NCI-H524 treated with DMSO at 0.1 percent for 48 hours (cell line): ENCODE measurements at regions not wholly inside any gene's neighbourhood (a gene's known extent, or its start where the extent isn't known, plus 50 kb on each side); places are given as distances from the start of the nearest gene placed in this dataset.
"Not testable (repeated sequence)": the region's sequence is repeated elsewhere in the genome, so short reads cannot be mapped to it uniquely, and the experiment has no call there.

ENCODE experiments used
- DNase-seq: peaks from one replicate; lab custom pipeline; 2025; lab: John Stamatoyannopoulos, UW

- not testable (repeated sequence) for DNase-seq
Observed at GRCh38 chr10:38362514-38362913, 268.4 kb downstream of the ZNF37A start.

GRCh38 chr10:38364073-38364472, 269.9 kb downstream of the ZNF37A start:
- not testable (repeated sequence) for DNase-seq

DNA sequence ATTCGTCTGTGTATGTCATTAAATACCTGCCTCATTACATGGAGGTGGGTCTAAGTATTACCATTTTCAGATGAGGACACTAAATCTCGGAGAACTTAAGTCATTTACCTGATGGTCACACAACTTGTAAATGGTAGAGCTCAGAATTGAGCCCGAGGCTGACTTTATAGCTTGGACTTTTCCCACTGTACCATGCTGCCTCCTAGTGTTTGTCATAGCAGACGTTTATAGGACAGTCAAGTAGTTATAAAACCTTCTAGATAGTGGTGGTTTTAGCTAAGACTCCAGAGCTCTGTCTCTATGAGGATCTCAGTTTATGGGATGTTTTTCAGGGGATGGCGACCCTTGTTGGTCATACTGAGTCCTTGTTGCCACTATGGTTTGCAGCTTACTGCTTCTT, 271.8 kb downstream of the ZNF37A start:
- not testable (repeated sequence) for DNase-seq

GRCh38 chr10:38383800-38384199, 289.7 kb downstream of the ZNF37A start:
- not testable (repeated sequence) for DNase-seq

DNA sequence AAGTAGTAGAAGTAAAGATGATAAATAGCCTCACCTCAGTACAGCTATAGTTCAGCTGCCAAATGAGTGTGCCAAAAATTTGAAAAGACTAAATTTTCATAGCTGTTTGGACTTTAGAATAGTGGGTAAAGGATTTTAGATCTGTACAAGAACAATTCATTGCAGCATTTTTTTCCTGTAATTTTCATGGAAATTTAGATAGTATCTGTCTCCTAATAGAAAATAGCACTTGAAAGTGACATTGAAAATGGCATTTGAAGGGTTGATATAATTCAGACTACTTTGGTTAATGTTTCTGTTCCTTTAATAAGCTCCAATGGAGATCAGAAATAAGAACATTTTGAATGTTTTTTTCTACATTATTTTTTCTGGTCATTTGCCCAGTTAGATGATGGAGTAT, 292.7 kb downstream of the ZNF37A start:
- not testable (repeated sequence) for DNase-seq

GRCh38 chr10:38390725-38391124, 296.6 kb downstream of the ZNF37A start:
- not testable (repeated sequence) for DNase-seq

GRCh38 chr10:38395465-38395864, 301.3 kb downstream of the ZNF37A start:
- not testable (repeated sequence) for DNase-seq

DNA sequence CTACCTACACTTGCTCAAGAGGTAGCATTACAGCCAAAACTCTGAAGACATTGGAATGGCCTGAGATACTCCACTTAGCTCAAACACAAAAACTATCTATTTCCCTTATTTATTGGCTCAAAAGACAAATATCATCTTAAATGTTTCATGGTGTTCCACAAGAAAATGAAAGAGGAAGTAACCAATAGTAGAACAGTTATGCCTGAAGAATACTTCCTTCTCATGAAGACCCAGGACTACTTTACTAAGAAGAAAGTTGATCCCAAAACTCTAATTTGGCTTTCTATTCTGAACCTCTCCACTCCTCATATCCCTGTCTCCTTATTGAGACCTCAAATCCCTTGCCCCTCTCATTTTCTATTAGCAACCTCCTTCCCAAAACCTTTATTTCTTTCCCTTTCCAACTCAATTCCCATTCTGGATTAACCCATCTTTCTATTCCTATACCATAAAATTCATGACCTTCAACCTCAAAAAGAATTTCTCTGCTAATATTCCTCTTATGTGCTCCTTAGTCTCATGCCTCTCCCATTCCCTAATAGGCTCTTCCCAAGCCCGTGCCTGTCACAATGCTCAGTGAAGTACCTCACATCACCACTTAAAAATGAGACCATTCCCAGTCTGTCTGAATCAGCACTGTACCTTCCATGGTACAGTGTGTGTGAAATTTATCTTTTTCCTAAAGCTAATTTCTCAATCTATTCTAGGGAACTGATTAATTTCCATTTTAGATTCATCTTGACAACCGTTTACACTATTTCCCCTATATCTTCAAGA, 302.2 kb downstream of the ZNF37A start:
- not testable (repeated sequence) for DNase-seq

DNA sequence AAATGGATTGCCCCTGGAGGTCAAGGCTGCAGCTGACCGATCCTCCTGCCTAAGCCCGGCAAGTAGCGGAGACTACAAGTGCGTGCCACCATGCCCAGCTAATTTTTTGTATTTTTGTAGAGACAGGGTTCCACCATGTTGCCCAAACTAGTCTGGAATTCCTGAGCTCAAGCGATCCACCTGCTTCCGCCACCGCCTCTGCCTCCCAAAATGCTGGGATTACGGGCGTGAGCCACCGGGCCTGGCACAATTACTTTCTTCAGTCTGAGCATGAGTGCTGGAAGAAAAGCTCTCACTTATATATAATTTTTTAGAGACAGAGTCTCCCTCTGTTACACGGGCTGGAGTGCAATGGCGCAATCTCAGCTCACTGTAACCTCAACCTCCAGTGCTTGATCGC, 307.4 kb downstream of the ZNF37A start:
- DNase-seq, result not testable (repeated sequence)

GRCh38 chr10:38402442-38403346, 308.6 kb downstream of the ZNF37A start:
- peak; percentile 4 for DNase-seq

DNA sequence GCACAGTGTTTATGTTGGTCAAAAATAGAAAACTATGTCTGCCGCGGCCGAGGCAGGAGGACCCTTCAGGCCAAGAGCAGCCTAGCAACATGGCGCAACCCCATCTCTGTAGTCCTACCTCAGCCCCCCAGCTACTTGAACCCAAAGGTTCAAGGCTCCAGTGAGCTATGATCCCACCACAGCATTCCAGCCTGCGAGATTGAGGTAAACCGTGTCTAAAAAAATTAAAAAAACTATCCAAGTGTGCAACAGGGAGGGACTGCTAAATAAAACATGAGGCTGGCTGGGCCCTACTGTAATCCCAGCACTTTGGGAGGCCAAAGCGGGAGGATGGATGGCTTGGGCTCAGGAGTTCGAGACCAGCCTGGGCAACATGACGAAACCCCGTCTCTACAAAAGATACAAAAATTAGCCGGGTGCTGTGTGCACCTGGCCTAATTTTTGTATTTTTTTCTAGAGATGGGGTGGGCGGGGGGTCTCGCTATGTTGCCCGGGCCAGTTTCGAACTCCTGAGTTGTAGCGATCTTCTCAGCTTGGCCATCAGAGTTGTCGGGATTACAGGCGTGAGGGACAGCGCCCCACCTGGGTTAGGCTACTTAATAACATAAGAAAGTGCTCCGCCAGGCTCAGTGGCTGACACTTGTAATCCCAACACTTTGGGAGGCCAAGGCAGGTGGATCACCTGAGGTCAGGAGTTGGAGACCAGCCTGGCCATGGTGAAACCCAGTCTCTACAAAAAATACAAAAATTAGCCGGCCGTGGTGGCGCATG, 309.4 kb downstream of the ZNF37A start:
- DNase-seq, result not testable (repeated sequence)

DNA sequence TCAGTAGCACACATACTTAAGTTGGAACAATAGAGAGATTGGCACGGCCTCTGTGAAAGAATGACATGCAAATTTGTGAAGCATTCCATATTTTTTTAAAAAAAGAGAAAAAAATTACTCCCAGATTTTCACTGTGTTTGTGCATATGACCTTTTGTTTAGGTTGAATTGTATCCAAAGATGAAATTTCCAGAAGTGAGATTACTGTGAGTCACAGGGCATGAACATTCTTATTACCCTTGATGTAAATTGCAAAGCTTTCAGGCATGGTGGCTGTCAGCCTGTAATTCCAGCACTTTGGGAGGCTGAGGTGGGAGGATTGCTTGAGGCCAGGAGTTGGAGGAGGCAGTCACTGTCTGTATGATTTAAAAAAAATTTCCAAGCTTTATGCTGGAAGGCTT, 329.5 kb downstream of the ZNF37A start:
- not testable (repeated sequence) for DNase-seq

- DNase-seq, result not testable (repeated sequence)
Observed at GRCh38 chr10:38430242-38430641, 336.1 kb downstream of the ZNF37A start.

DNA sequence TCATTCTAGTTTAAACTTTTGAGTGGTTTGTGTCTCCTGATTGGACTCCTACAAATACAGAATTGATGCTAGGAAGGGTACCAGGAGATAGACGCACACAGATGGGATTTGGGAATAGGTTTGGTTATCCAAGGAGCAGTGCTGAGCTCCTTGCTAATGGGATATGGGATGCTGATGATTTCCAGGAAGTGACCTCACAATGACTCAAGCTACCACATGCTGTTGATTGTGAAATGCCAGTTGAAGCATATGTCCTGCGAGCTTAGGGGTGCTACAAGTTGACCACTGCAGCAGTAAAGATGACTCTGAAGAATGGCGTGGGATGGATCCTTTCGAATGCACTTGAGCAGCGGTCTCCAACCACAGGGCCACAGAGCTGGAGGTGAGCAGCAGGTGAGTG, 343.2 kb downstream of the ZNF37A start:
- not testable (repeated sequence) for DNase-seq

- not testable (repeated sequence) for DNase-seq
Observed at GRCh38 chr10:38448614-38449355, 354.6 kb downstream of the ZNF37A start.

GRCh38 chr10:38449618-38450017, 355.5 kb downstream of the ZNF37A start:
- not testable (repeated sequence) for DNase-seq

DNA sequence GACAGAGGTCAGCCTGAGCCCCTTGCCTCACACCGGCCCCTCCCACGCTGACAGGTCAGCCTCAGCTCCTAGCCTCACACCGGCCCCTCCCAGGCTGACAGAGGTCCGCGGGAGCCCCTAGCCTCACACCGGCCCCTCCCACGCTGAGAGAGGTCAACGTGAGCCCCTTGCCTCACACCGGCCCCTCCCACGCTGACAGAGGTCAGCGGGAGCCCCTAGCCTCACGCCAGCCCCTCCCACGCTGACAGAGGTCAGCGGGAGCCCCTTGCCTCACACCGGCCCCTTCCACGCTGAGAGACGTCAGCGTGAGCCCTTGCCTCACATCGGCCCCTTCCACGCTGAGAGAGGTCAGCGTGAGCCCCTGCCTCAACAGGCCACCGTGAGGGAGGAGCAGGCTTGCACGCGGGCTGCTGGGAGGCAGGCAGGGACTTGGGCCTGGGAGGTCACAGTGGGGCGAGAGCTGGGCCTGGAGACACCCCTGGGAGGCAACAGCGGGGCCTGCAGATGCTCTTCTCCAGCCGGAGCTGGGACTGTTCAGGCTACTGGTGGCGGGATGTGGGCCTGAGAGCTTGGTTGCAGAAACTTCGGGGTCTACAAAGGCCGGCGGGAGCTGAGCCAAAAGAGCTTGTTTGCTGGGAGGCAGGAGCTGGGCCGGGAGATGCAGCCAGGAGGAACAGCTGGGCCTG, 356.4 kb downstream of the ZNF37A start:
- not testable (repeated sequence) for DNase-seq

- not testable (repeated sequence) for DNase-seq
Observed at GRCh38 chr10:38451306-38451967, 357.3 kb downstream of the ZNF37A start.
